Endothelial cell of umbilical vein (primary cell): ENCODE measurements at regions not wholly inside any gene's neighbourhood (a gene's known extent, or its start where the extent isn't known, plus 50 kb on each side); places are given as distances from the start of the nearest gene placed in this dataset.
"Not testable (repeated sequence)": the region's sequence is repeated elsewhere in the genome, so short reads cannot be mapped to it uniquely, and the experiment has no call there.

ENCODE experiments used
- BruUV-seq: library from RNA; stranded (reverse); fragments of 400-500 nt; replicated peaks from 2 replicates; lab custom pipeline; 2021; lab: Mats Ljungman, UMichigan
- CTCF ChIA-PET: fragments of 300-600, 350-600 bp; sonication (Branson Sonifier 250); formaldehyde crosslinking; loops from one replicate; lab custom pipeline; 2021; ENCODE audit warnings: antibody characterized with exemption, inconsistent platforms; lab: Charles Lee
- POLR2A ChIA-PET: fragments of 300-600, 350-600 bp; sonication (Branson Sonifier 250); formaldehyde crosslinking; loops from one replicate; lab custom pipeline; 2021; ENCODE audit warnings: antibody characterized with exemption, inconsistent platforms; lab: Charles Lee
- DNase-seq: peaks from one replicate; pipeline ENCODE4 v3.0.0-alpha.2; 2011; ENCODE audit warnings: low read depth, low spot score
- FAIRE-seq: peaks from 2 replicates; lab custom pipeline; 2011; peaks lifted over from hg19 to GRCh38; lab: Jason Lieb, UNC
- H2AFZ ChIP-seq: 2 replicates; pipeline ENCODE4 v1.6.0; 2012; ENCODE audit warnings: low read depth, low read length, control low read depth, inconsistent platforms
- H3K27ac ChIP-seq: 2 replicates; pipeline ENCODE4 v1.5.1; 2011; ENCODE audit warnings: low read depth, mild to moderate bottlenecking, control low read depth, low read length, moderate library complexity; ENCODE audit not compliant: insufficient read depth
- H3K27me3 ChIP-seq, 2 experiments: 2 replicates each; pipeline versions ENCODE4 v1.6.0 to v1.6.1; 2011; ENCODE audit warnings: low read length in 2 of 2, mixed read lengths in 1 of 2; ENCODE audit not compliant: control insufficient read depth in 2 of 2, insufficient read depth in 2 of 2
- H3K36me3 ChIP-seq, 2 experiments: 2 replicates in 1 of 2; 3 replicates in 1 of 2; pipeline ENCODE4 v1.5.1; 2011; ENCODE audit warnings: low read length in 2 of 2, mild to moderate bottlenecking in 1 of 2, moderate library complexity in 1 of 2; ENCODE audit not compliant: control insufficient read depth in 2 of 2, insufficient read depth in 2 of 2; ENCODE audit errors: extremely low read depth in 1 of 2
- H3K4me1 ChIP-seq: 3 replicates; pipeline ENCODE4 v1.5.1; 2011; ENCODE audit warnings: mild to moderate bottlenecking, low read length; ENCODE audit not compliant: control insufficient read depth, insufficient read depth; ENCODE audit errors: extremely low read depth
- H3K4me2 ChIP-seq: 2 replicates; pipeline ENCODE4 v1.6.1; 2011; ENCODE audit warnings: low read length, control low read depth, mixed read lengths; ENCODE audit not compliant: insufficient read depth
- H3K4me3 ChIP-seq, 3 experiments: fragments of 200-600 bp in 1 of 3; sonication (generic), shearing (Covaris generic) in 1 of 3; replicated peaks in 1 of 3; 2 replicates each; pipeline ENCODE4 v1.5.1; 2011 to 2016; ENCODE audit warnings: control low read depth in 3 of 3, low read length in 3 of 3, mild to moderate bottlenecking in 2 of 3, inconsistent platforms in 1 of 3, low read depth in 1 of 3, moderate library complexity in 1 of 3; ENCODE audit not compliant: insufficient read depth in 1 of 3
- H3K79me2 ChIP-seq: 2 replicates; pipeline ENCODE4 v1.6.0; 2012; ENCODE audit warnings: low read length, inconsistent platforms; ENCODE audit not compliant: control insufficient read depth, insufficient read depth
- H3K9ac ChIP-seq: replicated peaks from 2 replicates; pipeline ENCODE3; 2011; ENCODE audit warnings: low read length, control low read depth; ENCODE audit not compliant: insufficient read depth; ENCODE audit errors: extremely low read depth
- H3K9me1 ChIP-seq: replicated peaks from 3 replicates; pipeline ENCODE4 v1.6.0; 2011; ENCODE audit warnings: mild to moderate bottlenecking, low read length; ENCODE audit not compliant: control insufficient read depth, insufficient read depth; ENCODE audit errors: extremely low read depth
- H3K9me3 ChIP-seq: replicated peaks from 2 replicates; pipeline ENCODE4 v1.5.1; 2012; ENCODE audit warnings: low read length, inconsistent platforms; ENCODE audit not compliant: control insufficient read depth, insufficient read depth
- H4K20me1 ChIP-seq: replicated peaks from 2 replicates; pipeline ENCODE3; 2011; ENCODE audit warnings: mild to moderate bottlenecking, low read length; ENCODE audit not compliant: control insufficient read depth, insufficient read depth; ENCODE audit errors: extremely low read depth
- EZH2 ChIP-seq: IDR thresholded peaks from 2 replicates; pipeline ENCODE4 v1.6.1; 2012; ENCODE audit warnings: borderline replicate concordance, low read depth, mild to moderate bottlenecking, moderate library complexity, low read length, inconsistent platforms; ENCODE audit not compliant: severe bottlenecking
- FOS ChIP-seq: IDR thresholded peaks from 2 replicates; pipeline ENCODE4 v1.6.1; 2011; ENCODE audit warnings: mild to moderate bottlenecking, low read length, moderate library complexity, borderline replicate concordance; ENCODE audit not compliant: insufficient read depth
- GATA2 ChIP-seq: IDR thresholded peaks from 2 replicates; pipeline ENCODE4 v1.7.0; 2011; ENCODE audit warnings: low read depth, mild to moderate bottlenecking, moderate library complexity, mixed read lengths, low read length; ENCODE audit not compliant: insufficient read length, insufficient read depth
- JUN ChIP-seq: IDR thresholded peaks from 2 replicates; pipeline ENCODE4 v1.6.1; 2011; ENCODE audit warnings: borderline replicate concordance, low read depth; ENCODE audit not compliant: insufficient read length, insufficient read depth
- MYC ChIP-seq: IDR thresholded peaks from one replicate; pipeline ENCODE4 v1.6.1; 2011; ENCODE audit warnings: mild to moderate bottlenecking, low read depth, low read length
- POLR2A ChIP-seq: IDR thresholded peaks from 2 replicates; pipeline ENCODE4 v1.6.1; 2012; ENCODE audit warnings: low read depth, mild to moderate bottlenecking, control low read depth, low read length
- POLR2AphosphoS5 ChIP-seq: IDR thresholded peaks from 2 replicates; pipeline ENCODE4 v1.6.1; 2012; ENCODE audit warnings: low read depth, mild to moderate bottlenecking, control low read depth, low read length, moderate library complexity; ENCODE audit not compliant: insufficient read depth
- dilution Hi-C: fragments of 300-500 bp; cut with MboI; formaldehyde crosslinking; loops from one replicate; pipeline ENCODE4 v1.15.0; 2019; ENCODE audit warnings: low sequenced_read_pairs; ENCODE audit not compliant: extremely low pct_ligation_motif_present
- intact Hi-C: fragments of 100-400 bp; cut with micrococcal nuclease; formaldehyde crosslinking; loops from one replicate; pipeline ENCODE4 v1.10.0; 2022
- TF ChIP-seq, protein P1 (sequence below): IDR thresholded peaks from 2 replicates; pipeline ENCODE4 v1.6.1; 2011; ENCODE audit not compliant: insufficient read depth, insufficient read length
- TF ChIP-seq, protein P2 (sequence below), 2 donors: IDR thresholded peaks; 1 replicate in 1 of 2; 2 replicates in 1 of 2; pipeline ENCODE4 v1.5.1; 2011; ENCODE audit warnings: low read length in 2 of 2, mild to moderate bottlenecking in 2 of 2, moderate library complexity in 2 of 2, control low read depth in 1 of 2, inconsistent platforms in 1 of 2, low read depth in 1 of 2; ENCODE audit not compliant: insufficient read depth in 1 of 2; ENCODE audit errors: extremely low read depth in 1 of 2

DNA sequence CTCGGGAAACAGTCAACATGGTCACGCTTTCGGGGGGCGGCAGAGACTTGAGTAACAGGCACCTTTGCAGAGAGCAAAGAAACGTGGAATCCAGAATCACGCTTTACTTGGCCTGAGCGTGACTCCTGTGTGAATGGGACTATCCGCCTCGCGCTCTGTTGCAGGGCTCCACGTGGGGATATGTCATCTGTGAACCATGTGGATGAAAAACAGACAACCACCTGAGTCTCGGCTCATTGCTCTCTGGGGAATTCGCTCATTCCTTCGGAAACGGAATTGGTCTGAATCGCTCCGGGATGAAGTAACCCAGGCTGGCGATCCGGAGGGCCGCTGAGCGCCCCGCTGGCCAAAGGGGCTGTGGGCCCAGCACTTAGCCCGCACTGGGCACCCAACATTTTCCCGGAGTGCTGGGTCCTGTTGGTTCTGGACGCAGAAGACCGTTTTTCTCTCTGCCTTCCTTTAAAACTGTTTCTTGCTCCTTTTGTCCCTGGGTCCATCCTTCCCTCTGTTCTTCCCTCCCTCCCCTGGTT is 1848.2 kb upstream of the DEFB115 start:
- intact Hi-C loops: not testable (repeated sequence)

DNA sequence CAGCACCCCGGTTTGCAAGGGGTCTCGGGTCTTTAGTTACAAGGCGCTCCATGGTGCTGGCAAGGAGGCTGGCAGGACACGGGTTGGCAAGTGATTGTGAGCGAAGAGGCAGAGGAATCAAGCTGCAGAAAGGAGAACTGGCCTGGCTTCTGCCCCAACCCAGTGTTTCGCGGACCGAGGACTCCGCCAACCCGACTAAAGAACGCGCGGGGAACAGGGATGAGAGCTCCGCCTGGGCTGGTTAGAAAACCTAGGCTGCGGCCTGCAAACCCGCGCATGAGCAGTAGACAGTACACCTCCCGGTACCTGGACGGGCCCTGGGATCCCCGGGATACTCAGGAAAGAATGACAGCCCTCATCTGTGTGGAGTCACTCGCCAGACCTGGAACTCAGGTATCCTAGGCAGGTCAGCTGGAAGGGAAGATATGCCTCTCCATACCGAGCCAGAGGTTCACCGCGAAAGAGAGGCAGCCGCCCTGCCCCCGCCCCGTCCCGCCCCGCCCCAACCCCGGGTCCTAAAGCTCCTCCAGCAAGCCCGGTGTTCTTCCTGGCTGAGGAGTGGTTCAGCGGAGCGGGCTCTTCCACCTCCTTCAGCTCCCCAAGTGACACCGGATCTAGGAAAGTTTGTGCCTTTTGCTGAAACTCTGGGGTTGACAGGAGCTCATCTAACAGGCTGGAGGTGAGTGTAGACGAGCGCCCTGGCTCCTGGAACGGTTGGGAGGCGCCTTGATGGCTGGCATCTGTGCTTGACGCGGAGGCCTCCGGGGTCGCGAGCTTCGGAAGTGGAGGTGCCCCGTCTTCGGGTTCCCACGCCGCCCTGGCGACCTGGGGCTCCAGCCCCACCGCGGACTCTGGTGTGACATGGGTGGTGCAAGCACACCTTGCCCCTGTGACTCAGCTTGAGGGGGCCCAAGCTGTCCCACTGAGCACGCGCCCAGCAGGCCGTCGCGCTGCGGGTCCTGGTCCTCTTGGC is 1847.3 kb upstream of the DEFB115 start:
- TF ChIP-seq GATA2 (no peak), JUN (no peak), MYC (no peak), EZH2 (no peak), FOS (no peak), POLR2AphosphoS5 (no peak), POLR2A (no peak)
- TF ChIP-seq, protein P1, sequence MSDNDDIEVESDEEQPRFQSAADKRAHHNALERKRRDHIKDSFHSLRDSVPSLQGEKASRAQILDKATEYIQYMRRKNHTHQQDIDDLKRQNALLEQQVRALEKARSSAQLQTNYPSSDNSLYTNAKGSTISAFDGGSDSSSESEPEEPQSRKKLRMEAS: no peak
- TF ChIP-seq, protein P2, sequence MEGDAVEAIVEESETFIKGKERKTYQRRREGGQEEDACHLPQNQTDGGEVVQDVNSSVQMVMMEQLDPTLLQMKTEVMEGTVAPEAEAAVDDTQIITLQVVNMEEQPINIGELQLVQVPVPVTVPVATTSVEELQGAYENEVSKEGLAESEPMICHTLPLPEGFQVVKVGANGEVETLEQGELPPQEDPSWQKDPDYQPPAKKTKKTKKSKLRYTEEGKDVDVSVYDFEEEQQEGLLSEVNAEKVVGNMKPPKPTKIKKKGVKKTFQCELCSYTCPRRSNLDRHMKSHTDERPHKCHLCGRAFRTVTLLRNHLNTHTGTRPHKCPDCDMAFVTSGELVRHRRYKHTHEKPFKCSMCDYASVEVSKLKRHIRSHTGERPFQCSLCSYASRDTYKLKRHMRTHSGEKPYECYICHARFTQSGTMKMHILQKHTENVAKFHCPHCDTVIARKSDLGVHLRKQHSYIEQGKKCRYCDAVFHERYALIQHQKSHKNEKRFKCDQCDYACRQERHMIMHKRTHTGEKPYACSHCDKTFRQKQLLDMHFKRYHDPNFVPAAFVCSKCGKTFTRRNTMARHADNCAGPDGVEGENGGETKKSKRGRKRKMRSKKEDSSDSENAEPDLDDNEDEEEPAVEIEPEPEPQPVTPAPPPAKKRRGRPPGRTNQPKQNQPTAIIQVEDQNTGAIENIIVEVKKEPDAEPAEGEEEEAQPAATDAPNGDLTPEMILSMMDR (IDR thresholded peaks at IDR 0.05; ENCODE audit: extremely low read depth in 1 of 2, insufficient read depth in 1 of 2, low read depth in 1 of 2, low read length in 2 of 2): no peak
- H3K9me1 ChIP-seq: no peaks in the 10 kb centered on the region
- no peak overlapping the region for H2AFZ ChIP-seq
- ChIA-PET POLR2A (no interaction called here), CTCF (no interaction called here)
- FAIRE-seq: no peak
- no peak overlapping the region for H3K9ac ChIP-seq
- no peak for DNase-seq
- no peak overlapping the region for H3K4me3 ChIP-seq
- dilution Hi-C loops: no loop called here
- H3K9me3 ChIP-seq: peaks cover 15% of the 10 kb centered on the region
- H3K27me3 ChIP-seq: no peaks in the 10 kb centered on the region
- no peaks in the 10 kb centered on the region for H3K79me2 ChIP-seq
- no peaks in the 10 kb centered on the region for H4K20me1 ChIP-seq
- no peak overlapping the region for H3K4me2 ChIP-seq
- no peaks in the 10 kb centered on the region for H3K36me3 ChIP-seq
- no peaks in the 10 kb centered on the region for H3K4me1 ChIP-seq
- no TSS peak for BruUV-seq
- H3K27ac ChIP-seq: no peak overlapping the region
- intact Hi-C loops: no loop called here

More for the DNA sequence above, 1848.2 kb upstream of the DEFB115 start:
- DNase-seq, CTCF ChIA-PET, dilution Hi-C loops, H4K20me1 ChIP-seq, H3K9ac ChIP-seq, H3K27ac ChIP-seq, H3K79me2 ChIP-seq, H3K9me1 ChIP-seq, H2AFZ ChIP-seq, FAIRE-seq, BruUV-seq, POLR2A ChIA-PET, H3K27me3 ChIP-seq, H3K4me2 ChIP-seq, H3K4me1 ChIP-seq, H3K36me3 ChIP-seq, H3K4me3 ChIP-seq: not testable (repeated sequence)
- H3K9me3 ChIP-seq: peaks cover 15% of the 10 kb centered on the region
